Stimulated activated naive B cell treated with anti-CD40 and anti-IgM and Interleukin-4, amounts not matched to agents 10 μg/mL and 1 μg/mL and 100 μg/mL, for 72 hours (primary cell): ENCODE measurements at regions not wholly inside any gene's neighbourhood (a gene's known extent, or its start where the extent isn't known, plus 50 kb on each side); places are given as distances from the start of the nearest gene placed in this dataset.

Experiments
- ATAC-seq, 2 donors: fragments of 150-1000 bp; cut with Tn5 transposase; replicated peaks; 2 replicates each; pipeline ENCODE4 v1.10.0; 2021; ENCODE audit warnings: moderate library complexity in 1 of 2
- DNase-seq: peaks from one replicate; pipeline ENCODE4 v3.0.0; 2021
- H3K27ac Mint-ChIP-seq: one replicate; pipeline ENCODE4 v1.8.0; 2022; ENCODE audit warnings: mild to moderate bottlenecking, mixed read lengths
- H3K27me3 Mint-ChIP-seq, 2 donors: one replicate each; pipeline ENCODE4 v1.8.0; 2022; ENCODE audit warnings: mixed read lengths in 2 of 2
- H3K36me3 Mint-ChIP-seq, 2 donors: one replicate each; pipeline ENCODE4 v1.8.0; 2022; ENCODE audit warnings: mixed read lengths in 2 of 2, mild to moderate bottlenecking in 1 of 2
- H3K4me1 Mint-ChIP-seq, 2 donors: one replicate each; pipeline ENCODE4 v1.8.0; 2022; ENCODE audit warnings: mixed read lengths in 2 of 2, mild to moderate bottlenecking in 1 of 2
- H3K4me3 Mint-ChIP-seq, 2 donors: one replicate each; pipeline ENCODE4 v1.8.0; 2022; ENCODE audit warnings: mild to moderate bottlenecking in 2 of 2, mixed read lengths in 2 of 2, moderate library complexity in 1 of 2
- H3K9me3 Mint-ChIP-seq, 2 donors: one replicate each; pipeline ENCODE4 v1.8.0; 2022; ENCODE audit warnings: mixed read lengths in 2 of 2, mild to moderate bottlenecking in 1 of 2

GRCh38 chr3:180467177-180467576, 134.8 kb upstream of the TTC14 start:
- Mint-ChIP-seq H3K27ac (no peak overlapping the region), H3K4me3 (no peak overlapping the region), H3K27me3 (no peaks in the 10 kb centered on the region), H3K4me1 (no peaks in the 10 kb centered on the region), H3K9me3 (no peaks in the 10 kb centered on the region), H3K36me3 (no peaks in the 10 kb centered on the region)
- DNase-seq (no peak), ATAC-seq (no peak)

- no peaks in the 10 kb centered on the region for H3K4me1 Mint-ChIP-seq
- no peaks in the 10 kb centered on the region for H3K9me3 Mint-ChIP-seq
- DNase-seq (no peak), ATAC-seq (no peak)
- H3K36me3 Mint-ChIP-seq = no peaks in the 10 kb centered on the region
- H3K27me3 Mint-ChIP-seq = no peaks in the 10 kb centered on the region
- no peak overlapping the region for H3K4me3 Mint-ChIP-seq
- H3K27ac Mint-ChIP-seq = no peak overlapping the region
Observed at GRCh38 chr3:180469149-180469548, 132.8 kb upstream of the TTC14 start.

- no peaks in the 10 kb centered on the region for H3K27me3 Mint-ChIP-seq
- H3K4me3 Mint-ChIP-seq = no peak overlapping the region
- H3K9me3 Mint-ChIP-seq = peaks cover under 1 to 6% of the 10 kb centered on the region in 2 donors
- H3K27ac Mint-ChIP-seq = no peak overlapping the region
- H3K4me1 Mint-ChIP-seq = no peaks in the 10 kb centered on the region
- DNase-seq = no peak
- ATAC-seq = no peak
- H3K36me3 Mint-ChIP-seq = no peaks in the 10 kb centered on the region
Observed at GRCh38 chr3:180478695-180479094, 123.3 kb upstream of the TTC14 start.

- H3K27ac Mint-ChIP-seq = no peak overlapping the region
- no peaks in the 10 kb centered on the region for H3K36me3 Mint-ChIP-seq
- DNase-seq (no peak), ATAC-seq (no peak)
- peaks cover 11 to 16% of the 10 kb centered on the region in 2 donors for H3K9me3 Mint-ChIP-seq
- H3K27me3 Mint-ChIP-seq = no peaks in the 10 kb centered on the region
- no peaks in the 10 kb centered on the region for H3K4me1 Mint-ChIP-seq
- no peak overlapping the region for H3K4me3 Mint-ChIP-seq
Observed at GRCh38 chr3:180492047-180492446, 109.9 kb upstream of the TTC14 start.

- H3K4me3 Mint-ChIP-seq = no peak overlapping the region
- DNase-seq (no peak), ATAC-seq (no peak)
- no peaks in the 10 kb centered on the region for H3K27me3 Mint-ChIP-seq
- H3K4me1 Mint-ChIP-seq = no peaks in the 10 kb centered on the region
- H3K27ac Mint-ChIP-seq = no peak overlapping the region
- no peaks in the 10 kb centered on the region for H3K36me3 Mint-ChIP-seq
- peaks cover 16 to 20% of the 10 kb centered on the region in 2 donors for H3K9me3 Mint-ChIP-seq
Observed at GRCh38 chr3:180496995-180497394, 105.0 kb upstream of the TTC14 start.

GRCh38 chr3:180516368-180516767, 85.6 kb upstream of the TTC14 start:
- Mint-ChIP-seq H3K4me3 (no peak overlapping the region), H3K27ac (no peak overlapping the region), H3K36me3 (peaks cover 0 to 2% of the 10 kb centered on the region in 2 donors), H3K27me3 (no peaks in the 10 kb centered on the region), H3K9me3 (peaks cover 19 to 22% of the 10 kb centered on the region in 2 donors), H3K4me1 (no peaks in the 10 kb centered on the region)
- ATAC-seq = no peak
- DNase-seq = no peak

GRCh38 chr3:180523040-180523439, 78.9 kb upstream of the TTC14 start:
- H3K27ac Mint-ChIP-seq = no peak overlapping the region
- no peaks in the 10 kb centered on the region for H3K36me3 Mint-ChIP-seq
- no peak overlapping the region for H3K4me3 Mint-ChIP-seq
- ATAC-seq (no peak), DNase-seq (no peak)
- H3K27me3 Mint-ChIP-seq = no peaks in the 10 kb centered on the region
- no peaks in the 10 kb centered on the region for H3K4me1 Mint-ChIP-seq
- H3K9me3 Mint-ChIP-seq = peaks cover 16 to 18% of the 10 kb centered on the region in 2 donors

DNA sequence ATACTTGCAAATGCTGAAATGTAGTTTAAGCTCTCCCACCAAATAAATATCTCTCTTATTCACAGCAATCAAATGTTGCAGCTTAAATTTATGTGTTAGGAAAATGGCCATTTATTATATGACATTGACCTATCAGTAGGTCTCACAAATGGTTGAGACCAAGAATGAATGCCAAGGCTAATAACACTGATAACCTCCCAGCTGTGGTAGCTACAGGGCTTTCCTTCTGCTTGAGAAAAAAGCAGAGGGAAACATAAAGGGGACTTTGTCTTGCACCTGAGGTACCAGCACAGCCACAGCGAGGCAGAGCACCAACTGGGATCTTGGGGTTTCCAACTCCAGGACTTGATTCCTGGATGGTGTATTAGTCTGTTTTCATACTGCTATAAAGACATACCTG, 73.1 kb upstream of the TTC14 start:
- ATAC-seq (no peak), DNase-seq (no peak)
- Mint-ChIP-seq H3K4me3 (no peak overlapping the region), H3K36me3 (no peaks in the 10 kb centered on the region), H3K4me1 (no peaks in the 10 kb centered on the region), H3K27ac (no peak overlapping the region), H3K9me3 (peaks cover 3 to 4% of the 10 kb centered on the region in 2 donors), H3K27me3 (no peaks in the 10 kb centered on the region)

- Mint-ChIP-seq H3K4me3 (no peak overlapping the region), H3K4me1 (no peaks in the 10 kb centered on the region), H3K27ac (no peak overlapping the region), H3K27me3 (no peaks in the 10 kb centered on the region), H3K36me3 (no peaks in the 10 kb centered on the region), H3K9me3 (peaks cover 3 to 4% of the 10 kb centered on the region in 2 donors)
- no peak for ATAC-seq
- no peak for DNase-seq
Observed at GRCh38 chr3:180529778-180530177, 72.2 kb upstream of the TTC14 start.

DNA sequence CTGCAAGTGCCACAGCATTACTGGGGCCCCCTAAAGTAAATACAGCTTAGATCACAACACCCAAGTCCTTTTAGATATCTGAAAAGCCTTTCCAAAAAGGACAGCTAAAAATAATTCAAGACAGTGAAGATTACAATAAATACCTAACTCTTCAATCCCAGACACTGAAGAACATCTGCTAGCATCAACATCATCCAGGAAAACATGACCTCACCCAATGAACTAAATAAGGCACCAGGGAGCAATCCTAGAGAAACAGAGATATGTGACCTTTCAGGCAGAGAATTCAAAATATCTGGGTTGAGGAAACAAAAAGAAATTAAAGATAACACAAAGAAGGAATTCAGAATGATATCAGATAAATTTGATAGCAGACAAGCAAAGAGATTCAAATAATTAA, 71.7 kb upstream of the TTC14 start:
- H3K4me3 Mint-ChIP-seq = no peak overlapping the region
- no peaks in the 10 kb centered on the region for H3K4me1 Mint-ChIP-seq
- H3K9me3 Mint-ChIP-seq = peaks cover 3 to 4% of the 10 kb centered on the region in 2 donors
- no peaks in the 10 kb centered on the region for H3K27me3 Mint-ChIP-seq
- no peak overlapping the region for H3K27ac Mint-ChIP-seq
- DNase-seq = no peak
- no peaks in the 10 kb centered on the region for H3K36me3 Mint-ChIP-seq
- ATAC-seq = no peak

DNA sequence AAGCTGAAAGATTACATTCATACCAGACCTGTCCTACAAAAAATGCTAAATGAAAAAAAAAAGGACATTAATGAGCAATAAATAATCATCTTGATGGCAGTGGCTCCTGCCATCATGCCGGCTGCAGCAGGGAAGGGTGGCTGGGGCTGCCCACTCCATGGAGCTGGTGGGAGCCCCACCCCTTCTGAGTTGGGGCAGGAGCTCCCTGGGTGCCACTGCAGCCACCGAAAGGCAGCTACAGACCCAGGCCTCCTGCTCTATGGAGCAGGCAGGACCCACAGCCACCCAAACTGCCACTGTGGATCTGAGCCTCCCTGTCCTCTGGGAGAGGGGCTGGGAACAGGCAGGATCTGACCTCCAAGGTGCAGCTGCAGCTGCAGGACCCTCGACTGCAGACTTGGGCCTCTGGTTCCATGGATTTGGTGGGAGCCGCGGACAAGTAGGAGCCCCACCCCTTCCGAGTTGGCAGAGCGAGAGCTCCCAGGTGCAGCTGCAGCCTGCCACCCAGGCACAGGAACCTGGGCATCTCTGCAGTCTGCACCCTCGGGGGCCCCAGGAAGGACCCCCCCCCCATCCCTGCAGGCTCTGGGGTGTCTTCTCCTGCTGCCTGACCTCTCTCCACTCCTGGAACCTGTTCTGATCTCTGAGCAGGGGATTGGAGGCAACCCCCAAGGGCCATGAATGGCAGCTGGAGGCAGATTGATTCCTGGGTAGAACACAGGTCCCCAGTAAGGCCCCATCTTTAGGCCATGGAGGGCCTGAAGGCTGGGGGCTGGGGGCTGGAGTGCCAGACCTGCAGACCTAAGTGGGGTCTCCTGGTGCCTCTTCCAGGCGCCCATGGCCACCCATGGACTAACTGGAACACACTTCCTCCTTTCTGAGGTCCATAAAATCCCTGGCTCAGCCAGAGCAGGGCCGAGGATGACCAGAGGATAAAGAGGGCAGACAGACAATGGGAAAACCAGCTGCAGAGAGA, 70.4 kb upstream of the TTC14 start:
- Mint-ChIP-seq H3K36me3 (no peaks in the 10 kb centered on the region), H3K4me1 (no peaks in the 10 kb centered on the region), H3K4me3 (no peak overlapping the region), H3K27ac (no peak overlapping the region), H3K27me3 (no peaks in the 10 kb centered on the region), H3K9me3 (peaks cover 2 to 4% of the 10 kb centered on the region in 2 donors)
- DNase-seq (no peak), ATAC-seq (no peak)

DNA sequence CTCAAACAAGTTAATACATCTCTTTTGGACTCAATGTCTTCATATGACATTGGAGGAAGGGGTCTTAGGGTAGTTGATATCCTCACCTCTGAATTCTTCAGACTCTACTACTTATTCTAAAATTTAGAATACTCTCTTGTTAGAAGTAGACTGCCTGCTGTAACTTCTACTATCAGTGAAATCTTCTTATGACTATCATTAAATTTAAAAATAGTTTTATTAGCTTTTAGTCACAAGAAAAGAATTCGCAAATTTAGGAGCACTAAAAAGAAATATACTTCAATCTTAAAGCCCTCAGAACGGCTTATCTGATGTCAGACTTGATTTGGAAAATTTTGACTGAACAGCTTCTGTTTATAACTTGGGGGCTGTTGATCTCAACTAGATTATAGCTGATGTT, 67.1 kb upstream of the TTC14 start:
- H3K27me3 Mint-ChIP-seq = no peaks in the 10 kb centered on the region
- no peak for DNase-seq
- H3K36me3 Mint-ChIP-seq = no peaks in the 10 kb centered on the region
- H3K4me3 Mint-ChIP-seq = no peak overlapping the region
- H3K27ac Mint-ChIP-seq = no peak overlapping the region
- no peaks in the 10 kb centered on the region for H3K4me1 Mint-ChIP-seq
- H3K9me3 Mint-ChIP-seq = peaks cover 5 to 7% of the 10 kb centered on the region in 2 donors
- no peak for ATAC-seq

GRCh38 chr3:180538493-180538892, 63.5 kb upstream of the TTC14 start:
- DNase-seq (no peak), ATAC-seq (no peak)
- Mint-ChIP-seq H3K27ac (no peak overlapping the region), H3K4me3 (no peak overlapping the region), H3K9me3 (peaks cover 5% of the 10 kb centered on the region in 2 donors), H3K27me3 (no peaks in the 10 kb centered on the region), H3K36me3 (no peaks in the 10 kb centered on the region), H3K4me1 (no peaks in the 10 kb centered on the region)

DNA sequence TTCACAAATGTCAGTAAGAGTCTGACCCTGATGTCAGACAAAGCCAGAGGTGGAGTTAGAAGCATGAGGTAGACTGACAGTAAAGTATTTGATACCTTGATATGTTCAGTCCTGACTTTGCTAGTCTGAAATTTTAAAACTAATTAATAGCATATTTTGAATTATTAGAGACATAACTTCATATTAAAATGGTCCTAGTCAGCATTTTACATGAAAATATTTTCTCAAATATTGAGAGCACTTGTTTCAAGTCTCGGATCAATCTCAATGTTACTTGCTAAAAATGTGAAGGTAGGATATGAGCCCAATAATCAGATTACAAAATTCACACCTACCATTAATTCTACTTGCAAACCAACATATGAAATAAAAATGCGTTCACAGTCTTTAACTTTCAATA, 58.1 kb upstream of the TTC14 start:
- Mint-ChIP-seq H3K4me1 (no peaks in the 10 kb centered on the region), H3K4me3 (no peak overlapping the region), H3K27ac (no peak overlapping the region), H3K9me3 (no peaks in the 10 kb centered on the region), H3K36me3 (no peaks in the 10 kb centered on the region), H3K27me3 (peaks cover 0 to 6% of the 10 kb centered on the region in 2 donors)
- no peak for DNase-seq
- ATAC-seq = no peak

- Mint-ChIP-seq H3K27ac (no peak overlapping the region), H3K4me1 (no peaks in the 10 kb centered on the region), H3K36me3 (no peaks in the 10 kb centered on the region), H3K27me3 (peaks cover 0 to 6% of the 10 kb centered on the region in 2 donors), H3K4me3 (no peak overlapping the region), H3K9me3 (no peaks in the 10 kb centered on the region)
- ATAC-seq = no peak
- DNase-seq = no peak
Observed at GRCh38 chr3:180546863-180547262, 55.1 kb upstream of the TTC14 start.
